Endothelial cell of umbilical vein (primary cell): ENCODE measurements at regions not wholly inside any gene's neighbourhood (a gene's known extent, or its start where the extent isn't known, plus 50 kb on each side); places are given as distances from the start of the nearest gene placed in this dataset.

ENCODE experiments used
- BruUV-seq: library from RNA; stranded (reverse); fragments of 400-500 nt; replicated peaks from 2 replicates; lab custom pipeline; 2021; lab: Mats Ljungman, UMichigan
- CTCF ChIA-PET: fragments of 300-600, 350-600 bp; sonication (Branson Sonifier 250); formaldehyde crosslinking; loops from one replicate; lab custom pipeline; 2021; ENCODE audit warnings: antibody characterized with exemption, inconsistent platforms; lab: Charles Lee
- POLR2A ChIA-PET: fragments of 300-600, 350-600 bp; sonication (Branson Sonifier 250); formaldehyde crosslinking; loops from one replicate; lab custom pipeline; 2021; ENCODE audit warnings: antibody characterized with exemption, inconsistent platforms; lab: Charles Lee
- DNase-seq: peaks from one replicate; pipeline ENCODE4 v3.0.0-alpha.2; 2011; ENCODE audit warnings: low read depth, low spot score
- FAIRE-seq: peaks from 2 replicates; lab custom pipeline; 2011; peaks lifted over from hg19 to GRCh38; lab: Jason Lieb, UNC
- H2AFZ ChIP-seq: 2 replicates; pipeline ENCODE4 v1.6.0; 2012; ENCODE audit warnings: low read depth, low read length, control low read depth, inconsistent platforms
- H3K27ac ChIP-seq: 2 replicates; pipeline ENCODE4 v1.5.1; 2011; ENCODE audit warnings: low read depth, mild to moderate bottlenecking, control low read depth, low read length, moderate library complexity; ENCODE audit not compliant: insufficient read depth
- H3K27me3 ChIP-seq, 2 experiments: 2 replicates each; pipeline versions ENCODE4 v1.6.0 to v1.6.1; 2011; ENCODE audit warnings: low read length in 2 of 2, mixed read lengths in 1 of 2; ENCODE audit not compliant: control insufficient read depth in 2 of 2, insufficient read depth in 2 of 2
- H3K36me3 ChIP-seq, 2 experiments: 2 replicates in 1 of 2; 3 replicates in 1 of 2; pipeline ENCODE4 v1.5.1; 2011; ENCODE audit warnings: low read length in 2 of 2, mild to moderate bottlenecking in 1 of 2, moderate library complexity in 1 of 2; ENCODE audit not compliant: control insufficient read depth in 2 of 2, insufficient read depth in 2 of 2; ENCODE audit errors: extremely low read depth in 1 of 2
- H3K4me1 ChIP-seq: 3 replicates; pipeline ENCODE4 v1.5.1; 2011; ENCODE audit warnings: mild to moderate bottlenecking, low read length; ENCODE audit not compliant: control insufficient read depth, insufficient read depth; ENCODE audit errors: extremely low read depth
- H3K4me2 ChIP-seq: 2 replicates; pipeline ENCODE4 v1.6.1; 2011; ENCODE audit warnings: low read length, control low read depth, mixed read lengths; ENCODE audit not compliant: insufficient read depth
- H3K4me3 ChIP-seq, 3 experiments: fragments of 200-600 bp in 1 of 3; sonication (generic), shearing (Covaris generic) in 1 of 3; replicated peaks in 1 of 3; 2 replicates each; pipeline ENCODE4 v1.5.1; 2011 to 2016; ENCODE audit warnings: control low read depth in 3 of 3, low read length in 3 of 3, mild to moderate bottlenecking in 2 of 3, inconsistent platforms in 1 of 3, low read depth in 1 of 3, moderate library complexity in 1 of 3; ENCODE audit not compliant: insufficient read depth in 1 of 3
- H3K79me2 ChIP-seq: 2 replicates; pipeline ENCODE4 v1.6.0; 2012; ENCODE audit warnings: low read length, inconsistent platforms; ENCODE audit not compliant: control insufficient read depth, insufficient read depth
- H3K9ac ChIP-seq: replicated peaks from 2 replicates; pipeline ENCODE3; 2011; ENCODE audit warnings: low read length, control low read depth; ENCODE audit not compliant: insufficient read depth; ENCODE audit errors: extremely low read depth
- H3K9me1 ChIP-seq: replicated peaks from 3 replicates; pipeline ENCODE4 v1.6.0; 2011; ENCODE audit warnings: mild to moderate bottlenecking, low read length; ENCODE audit not compliant: control insufficient read depth, insufficient read depth; ENCODE audit errors: extremely low read depth
- H3K9me3 ChIP-seq: replicated peaks from 2 replicates; pipeline ENCODE4 v1.5.1; 2012; ENCODE audit warnings: low read length, inconsistent platforms; ENCODE audit not compliant: control insufficient read depth, insufficient read depth
- H4K20me1 ChIP-seq: replicated peaks from 2 replicates; pipeline ENCODE3; 2011; ENCODE audit warnings: mild to moderate bottlenecking, low read length; ENCODE audit not compliant: control insufficient read depth, insufficient read depth; ENCODE audit errors: extremely low read depth
- CTCF ChIP-seq, 2 donors: IDR thresholded peaks; 1 replicate in 1 of 2; 2 replicates in 1 of 2; pipeline ENCODE4 v1.5.1; 2011; ENCODE audit warnings: low read length in 2 of 2, mild to moderate bottlenecking in 2 of 2, moderate library complexity in 2 of 2, control low read depth in 1 of 2, inconsistent platforms in 1 of 2, low read depth in 1 of 2; ENCODE audit not compliant: insufficient read depth in 1 of 2; ENCODE audit errors: extremely low read depth in 1 of 2
- EZH2 ChIP-seq: IDR thresholded peaks from 2 replicates; pipeline ENCODE4 v1.6.1; 2012; ENCODE audit warnings: borderline replicate concordance, low read depth, mild to moderate bottlenecking, moderate library complexity, low read length, inconsistent platforms; ENCODE audit not compliant: severe bottlenecking
- FOS ChIP-seq: IDR thresholded peaks from 2 replicates; pipeline ENCODE4 v1.6.1; 2011; ENCODE audit warnings: mild to moderate bottlenecking, low read length, moderate library complexity, borderline replicate concordance; ENCODE audit not compliant: insufficient read depth
- GATA2 ChIP-seq: IDR thresholded peaks from 2 replicates; pipeline ENCODE4 v1.7.0; 2011; ENCODE audit warnings: low read depth, mild to moderate bottlenecking, moderate library complexity, mixed read lengths, low read length; ENCODE audit not compliant: insufficient read length, insufficient read depth
- JUN ChIP-seq: IDR thresholded peaks from 2 replicates; pipeline ENCODE4 v1.6.1; 2011; ENCODE audit warnings: borderline replicate concordance, low read depth; ENCODE audit not compliant: insufficient read length, insufficient read depth
- MAX ChIP-seq: IDR thresholded peaks from 2 replicates; pipeline ENCODE4 v1.6.1; 2011; ENCODE audit not compliant: insufficient read depth, insufficient read length
- MYC ChIP-seq: IDR thresholded peaks from one replicate; pipeline ENCODE4 v1.6.1; 2011; ENCODE audit warnings: mild to moderate bottlenecking, low read depth, low read length
- POLR2A ChIP-seq: IDR thresholded peaks from 2 replicates; pipeline ENCODE4 v1.6.1; 2012; ENCODE audit warnings: low read depth, mild to moderate bottlenecking, control low read depth, low read length
- POLR2AphosphoS5 ChIP-seq: IDR thresholded peaks from 2 replicates; pipeline ENCODE4 v1.6.1; 2012; ENCODE audit warnings: low read depth, mild to moderate bottlenecking, control low read depth, low read length, moderate library complexity; ENCODE audit not compliant: insufficient read depth
- dilution Hi-C: fragments of 300-500 bp; cut with MboI; formaldehyde crosslinking; loops from one replicate; pipeline ENCODE4 v1.15.0; 2019; ENCODE audit warnings: low sequenced_read_pairs; ENCODE audit not compliant: extremely low pct_ligation_motif_present
- intact Hi-C: fragments of 100-400 bp; cut with micrococcal nuclease; formaldehyde crosslinking; loops from one replicate; pipeline ENCODE4 v1.10.0; 2022

DNA sequence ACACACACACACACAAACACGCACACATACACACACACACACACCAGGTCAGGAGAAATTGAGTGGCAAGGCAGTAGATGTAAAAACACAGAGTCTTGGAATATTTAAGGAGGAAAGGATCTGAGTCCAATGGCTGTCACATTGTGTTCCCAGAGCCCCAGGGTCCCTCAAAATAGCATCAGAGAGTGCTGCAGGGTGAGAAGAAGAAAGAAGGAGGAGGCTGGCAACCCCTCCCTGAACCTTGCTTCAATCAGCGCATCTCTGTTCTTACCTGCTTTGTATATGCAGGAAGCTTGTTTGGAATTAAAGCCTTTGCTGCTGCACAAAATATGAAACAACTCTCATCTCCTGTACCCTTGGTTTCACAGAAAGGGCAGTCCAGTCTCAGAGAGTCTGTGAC is 406.5 kb downstream of the MIAT start:
- Histone ChIP-seq H3K4me3 (no peak overlapping the region), H4K20me1 (no peaks in the 10 kb centered on the region), H3K36me3 (no peaks in the 10 kb centered on the region), H3K27ac (no peak overlapping the region), H3K9ac (no peak overlapping the region), H3K79me2 (no peaks in the 10 kb centered on the region), H3K27me3 (peaks cover 13 to 24% of the 10 kb centered on the region in 2 experiments), H3K9me1 (no peaks in the 10 kb centered on the region), H3K4me1 (no peaks in the 10 kb centered on the region), H3K9me3 (no peaks in the 10 kb centered on the region), H2AFZ (no peak overlapping the region), H3K4me2 (no peak overlapping the region)
- dilution Hi-C loops, result no loop called here
- BruUV-seq, result no TSS peak
- ChIA-PET CTCF (no interaction called here), POLR2A (no interaction called here)
- intact Hi-C loops, result no loop called here
- TF ChIP-seq FOS (no peak), EZH2 (no peak)
- no peak for DNase-seq
- no peak for FAIRE-seq

DNA sequence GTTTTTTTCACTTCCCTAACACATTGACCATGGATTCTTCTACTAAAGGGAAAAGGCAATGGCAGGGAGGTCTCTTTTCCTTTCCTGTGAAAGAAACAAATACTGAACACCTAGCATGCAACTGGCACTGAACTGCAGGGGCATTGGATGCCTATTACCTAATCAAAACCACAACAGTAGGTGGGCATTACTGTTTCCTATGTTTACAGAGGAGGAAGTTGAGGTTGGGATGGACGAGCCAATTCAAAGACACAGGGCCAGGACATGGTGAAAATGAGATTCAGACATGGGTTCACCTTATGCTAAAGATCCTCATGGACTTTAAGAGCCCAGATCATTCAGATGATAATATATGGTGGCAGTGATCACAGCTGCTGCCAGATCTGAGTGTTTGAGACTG is 407.0 kb downstream of the MIAT start:
- H3K27me3 ChIP-seq, result peaks cover 14 to 26% of the 10 kb centered on the region in 2 experiments
- DNase-seq (no peak), FAIRE-seq (no peak)
- ChIA-PET CTCF (no interaction called here), POLR2A (no interaction called here)
- H3K9me1 ChIP-seq, result no peaks in the 10 kb centered on the region
- BruUV-seq, result no TSS peak
- no peaks in the 10 kb centered on the region for H3K36me3 ChIP-seq
- no peaks in the 10 kb centered on the region for H4K20me1 ChIP-seq
- dilution Hi-C loops, result no loop called here
- no peak overlapping the region for H3K9ac ChIP-seq
- no peak for TF ChIP-seq EZH2
- no peak for TF ChIP-seq MAX
- no peak for TF ChIP-seq JUN
- TF ChIP-seq FOS, result no peak
- no peak for TF ChIP-seq GATA2
- no peak for TF ChIP-seq POLR2A
- TF ChIP-seq POLR2AphosphoS5, result no peak
- TF ChIP-seq CTCF (IDR thresholded peaks at IDR 0.05; ENCODE audit: extremely low read depth in 1 of 2, insufficient read depth in 1 of 2, low read depth in 1 of 2, low read length in 2 of 2), result no peak
- no peak for TF ChIP-seq MYC
- no peaks in the 10 kb centered on the region for H3K9me3 ChIP-seq
- H3K4me3 ChIP-seq, result no peak overlapping the region
- H3K27ac ChIP-seq, result no peak overlapping the region
- no peaks in the 10 kb centered on the region for H3K79me2 ChIP-seq
- no peaks in the 10 kb centered on the region for H3K4me1 ChIP-seq
- no peak overlapping the region for H2AFZ ChIP-seq
- intact Hi-C loops, result no loop called here
- no peak overlapping the region for H3K4me2 ChIP-seq
